ENCODE measurements at regions not wholly inside any gene's neighbourhood (a gene's known extent, or its start where the extent isn't known, plus 50 kb on each side); places are given as distances from the start of the nearest gene placed in this dataset.

DNA sequence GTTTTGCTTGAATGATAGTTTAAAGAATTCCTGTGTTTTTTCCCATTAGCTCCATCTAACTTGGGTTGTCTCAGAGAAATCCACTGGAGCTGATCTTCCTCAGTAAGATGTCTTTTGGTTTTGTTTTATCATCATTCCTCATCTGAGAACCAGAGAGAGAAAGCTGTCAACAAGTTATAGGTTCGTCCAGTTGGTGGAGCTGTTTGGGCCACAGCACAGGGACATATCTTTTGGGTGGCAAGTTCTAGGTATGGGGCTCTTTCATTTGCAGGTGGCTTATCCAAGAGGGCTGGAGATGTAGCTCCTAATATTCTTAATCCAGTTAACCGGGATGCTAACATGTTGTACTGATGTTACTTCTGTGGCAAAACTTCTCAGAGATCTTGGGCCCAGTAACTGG is 174.2 kb downstream of the KCNRG start:
- TF ChIP-seq, protein P1, sequence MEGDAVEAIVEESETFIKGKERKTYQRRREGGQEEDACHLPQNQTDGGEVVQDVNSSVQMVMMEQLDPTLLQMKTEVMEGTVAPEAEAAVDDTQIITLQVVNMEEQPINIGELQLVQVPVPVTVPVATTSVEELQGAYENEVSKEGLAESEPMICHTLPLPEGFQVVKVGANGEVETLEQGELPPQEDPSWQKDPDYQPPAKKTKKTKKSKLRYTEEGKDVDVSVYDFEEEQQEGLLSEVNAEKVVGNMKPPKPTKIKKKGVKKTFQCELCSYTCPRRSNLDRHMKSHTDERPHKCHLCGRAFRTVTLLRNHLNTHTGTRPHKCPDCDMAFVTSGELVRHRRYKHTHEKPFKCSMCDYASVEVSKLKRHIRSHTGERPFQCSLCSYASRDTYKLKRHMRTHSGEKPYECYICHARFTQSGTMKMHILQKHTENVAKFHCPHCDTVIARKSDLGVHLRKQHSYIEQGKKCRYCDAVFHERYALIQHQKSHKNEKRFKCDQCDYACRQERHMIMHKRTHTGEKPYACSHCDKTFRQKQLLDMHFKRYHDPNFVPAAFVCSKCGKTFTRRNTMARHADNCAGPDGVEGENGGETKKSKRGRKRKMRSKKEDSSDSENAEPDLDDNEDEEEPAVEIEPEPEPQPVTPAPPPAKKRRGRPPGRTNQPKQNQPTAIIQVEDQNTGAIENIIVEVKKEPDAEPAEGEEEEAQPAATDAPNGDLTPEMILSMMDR (conservative IDR thresholded peaks at IDR 0.05) = no peak
- no peak overlapping the region for H3K27ac ChIP-seq

DNA sequence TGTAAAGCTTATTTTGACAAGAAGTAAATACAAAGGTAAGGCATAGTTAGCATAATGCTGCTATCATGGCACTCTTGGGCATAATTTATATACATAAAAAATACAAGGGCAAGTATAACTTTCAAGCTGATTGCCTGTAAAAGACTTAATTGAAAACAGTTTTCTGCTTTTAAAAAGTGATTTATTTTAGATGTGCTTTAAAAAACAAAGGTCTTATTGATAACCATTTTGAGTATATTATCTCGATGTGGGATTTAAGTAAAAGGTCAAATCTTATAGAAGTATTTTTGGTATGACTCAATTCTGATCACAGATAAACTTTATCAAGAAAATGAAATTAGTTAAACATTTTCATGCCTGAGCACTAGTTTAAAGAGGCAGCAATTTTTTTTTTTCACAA is 175.8 kb downstream of the KCNRG start:
- no peak overlapping the region for H3K27ac ChIP-seq

DNA sequence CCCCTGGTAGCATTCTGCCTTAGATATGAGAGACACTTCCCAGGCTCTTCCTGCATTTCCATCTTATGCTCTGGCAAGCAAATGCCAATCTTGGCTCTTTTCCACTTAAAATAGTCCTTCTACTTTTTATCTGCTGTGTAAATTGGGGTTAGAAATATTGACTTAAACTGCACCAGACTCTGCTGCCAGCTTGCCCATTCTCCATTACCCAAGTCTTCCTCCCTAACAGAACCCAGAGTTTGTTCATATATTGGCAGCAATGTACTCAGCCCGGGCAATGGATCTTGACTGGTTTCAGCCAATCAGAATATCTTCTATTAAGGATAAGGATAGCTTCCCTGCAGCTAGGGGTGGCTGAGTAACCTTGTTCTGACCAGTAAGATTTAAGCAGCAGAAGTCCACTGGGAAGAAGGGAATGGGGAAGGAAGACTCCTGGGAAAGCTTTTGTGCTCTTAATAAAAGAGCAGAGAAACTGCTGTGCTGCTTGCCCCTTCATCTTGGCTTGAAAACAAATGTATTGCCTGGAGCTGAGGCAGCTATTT is 177.1 kb downstream of the KCNRG start:
- TF ChIP-seq, protein P1 (conservative IDR thresholded peaks at IDR 0.05) = no peak
- no peak overlapping the region for H3K27ac ChIP-seq

More for the DNA sequence above, 175.8 kb downstream of the KCNRG start:
- TF ChIP-seq, protein P1 (conservative IDR thresholded peaks at IDR 0.05) = no peak

DNA sequence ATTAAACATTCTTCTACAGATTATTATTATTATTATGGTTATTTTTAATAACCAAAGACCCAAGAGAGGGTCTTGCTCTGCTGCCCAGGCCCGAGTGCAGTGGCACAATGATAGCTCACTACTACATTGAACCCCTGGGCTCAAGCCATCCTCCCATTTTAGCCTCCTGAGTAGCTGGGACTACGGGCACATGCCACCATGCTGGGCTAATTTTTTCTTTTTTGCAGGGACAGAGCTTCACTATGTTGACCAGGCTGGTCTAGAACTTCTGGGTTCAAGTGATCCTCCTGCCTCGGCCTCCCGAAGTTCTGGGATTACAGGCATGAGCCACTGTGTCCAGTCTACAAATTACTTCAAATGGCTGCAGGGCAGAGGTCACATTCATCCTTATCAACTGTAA is 179.8 kb downstream of the KCNRG start:
- H3K27ac ChIP-seq = no peak overlapping the region
- TF ChIP-seq, protein P1 (conservative IDR thresholded peaks at IDR 0.05) = no peak

DNA sequence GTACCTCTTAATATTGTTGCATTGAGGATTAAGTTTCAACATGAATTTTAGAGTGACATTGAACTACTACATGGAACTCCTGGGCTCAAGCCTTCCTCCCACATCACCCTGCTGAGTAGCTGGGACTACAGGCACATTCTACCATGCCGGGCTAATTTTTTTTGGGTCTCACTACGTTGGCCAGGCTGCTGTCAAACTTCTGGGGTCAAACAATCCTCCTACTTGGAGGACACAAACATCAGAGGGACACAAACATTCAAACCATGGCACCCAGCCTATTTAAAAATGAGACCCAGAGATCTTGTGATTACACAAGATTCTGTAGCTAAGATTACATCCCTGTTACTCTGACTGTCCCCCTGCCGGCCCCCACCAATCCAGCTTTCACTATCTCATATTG is 180.9 kb downstream of the KCNRG start:
- H3K27ac ChIP-seq = no peak overlapping the region
- TF ChIP-seq, protein P1 (conservative IDR thresholded peaks at IDR 0.05) = no peak

DNA sequence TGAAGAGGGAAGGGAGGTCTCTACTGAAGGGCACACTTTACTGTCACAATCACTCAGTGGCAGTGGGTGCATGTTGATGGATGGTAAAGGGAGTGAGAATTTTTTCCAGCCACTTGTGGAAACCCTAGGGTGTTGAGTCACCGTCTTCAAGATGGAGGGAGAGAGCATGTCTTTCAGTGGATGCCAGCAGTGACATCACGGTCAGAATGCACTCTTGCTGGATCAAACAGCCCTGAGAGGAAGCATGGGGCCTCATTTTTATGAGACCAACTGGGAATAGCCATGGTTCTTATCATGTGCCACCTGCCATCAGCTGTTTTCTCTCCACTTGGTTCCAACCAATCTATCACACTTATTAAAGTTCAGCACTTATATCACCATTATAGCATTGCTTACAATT is 182.5 kb downstream of the KCNRG start:
- TF ChIP-seq, protein P1 (conservative IDR thresholded peaks at IDR 0.05) = no peak
- H3K27ac ChIP-seq = no peak overlapping the region

DNA sequence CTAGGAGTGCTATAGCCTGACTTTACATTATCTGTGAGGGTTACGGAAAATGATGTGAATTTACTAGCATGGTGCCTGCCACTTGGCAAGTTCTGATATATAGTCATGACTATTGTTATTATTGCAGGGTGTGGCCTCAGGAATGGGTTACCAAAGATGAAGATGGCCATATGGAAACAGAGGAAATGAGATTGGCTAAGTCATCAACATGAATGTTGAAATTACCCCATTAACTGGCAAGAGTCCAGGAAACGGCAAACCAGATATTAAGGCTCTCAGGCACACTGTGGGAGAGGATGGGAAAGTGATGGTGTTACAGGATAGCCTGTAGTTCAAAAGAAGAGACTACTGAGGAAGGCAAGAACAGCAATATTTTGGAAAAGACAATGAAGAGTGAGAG is 183.3 kb downstream of the KCNRG start:
- no peak overlapping the region for H3K27ac ChIP-seq
- TF ChIP-seq, protein P1 (conservative IDR thresholded peaks at IDR 0.05) = no peak
